ENCODE measurements at regions not wholly inside any gene's neighbourhood (a gene's known extent, or its start where the extent isn't known, plus 50 kb on each side); places are given as distances from the start of the nearest gene placed in this dataset.

DNA sequence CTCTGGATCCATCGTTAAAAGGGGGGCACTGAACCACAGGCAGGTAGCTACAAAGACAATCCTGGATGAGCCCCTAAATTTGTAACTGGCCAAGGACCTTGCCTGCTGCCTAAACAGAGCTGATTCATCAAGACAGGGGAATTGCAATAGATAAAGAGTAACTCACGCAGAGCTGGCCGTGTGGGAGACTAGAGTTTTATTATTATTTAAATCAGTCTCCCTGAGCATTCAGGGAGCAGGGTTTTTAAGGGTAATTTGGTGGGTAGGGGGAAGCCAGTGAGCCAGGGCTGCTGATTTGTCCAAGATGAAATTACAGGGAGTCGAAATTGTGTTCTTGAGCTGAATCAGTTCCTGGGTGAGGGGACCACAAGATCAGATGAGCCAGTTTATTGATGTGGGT, 885.1 kb upstream of the CADM2 start:
- DNase-seq, result no peak

DNA sequence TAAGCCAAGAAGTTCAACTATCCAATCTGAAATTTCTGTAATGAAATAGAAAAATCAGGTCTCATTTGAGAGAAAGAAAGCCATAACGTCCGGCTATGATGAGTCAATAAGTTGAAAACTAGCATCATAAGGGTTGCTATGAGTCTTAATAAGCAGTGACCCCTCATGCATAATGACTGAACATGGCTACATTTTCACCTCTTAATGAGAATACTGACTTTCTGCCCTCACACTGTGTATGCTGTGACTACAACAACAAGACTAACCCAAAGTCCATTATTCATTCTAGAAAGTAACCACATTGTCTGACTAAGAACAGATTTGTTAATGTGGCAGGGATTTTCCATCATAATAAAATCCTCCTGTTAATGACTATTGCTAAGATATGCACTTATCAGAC, 884.0 kb upstream of the CADM2 start:
- H3K4me3 Mint-ChIP-seq, result no peak overlapping the region
- no peaks in the 10 kb centered on the region for H3K36me3 Mint-ChIP-seq (ENCODE audit: low read depth)
- DNase-seq, result no peak
- no peak for TF ChIP-seq CTCF (conservative IDR thresholded peaks at IDR 0.05)
- no peaks in the 10 kb centered on the region for H3K27me3 Mint-ChIP-seq (ENCODE audit: insufficient read depth)
- Histone ChIP-seq H3K27me3 (ENCODE audit: control insufficient read depth, insufficient read depth, low read length, poor library complexity, severe bottlenecking) (no peaks in the 10 kb centered on the region), H3K27ac (ENCODE audit: low read depth, low read length) (no peak overlapping the region), H3K9ac (ENCODE audit: extremely low read depth, low read length, poor library complexity, severe bottlenecking) (no peak overlapping the region), H3K36me3 (ENCODE audit: control insufficient read depth, insufficient read depth, low read length) (no peaks in the 10 kb centered on the region), H3K4me1 (ENCODE audit: control insufficient read depth, insufficient read depth, low read length) (no peaks in the 10 kb centered on the region), H3K4me3 (ENCODE audit: low read length) (no peak overlapping the region), H3K9me3 (ENCODE audit: control insufficient read depth, low read length) (peaks cover 7% of the 10 kb centered on the region)
- H3K9me3 Mint-ChIP-seq, result peaks cover 4% of the 10 kb centered on the region
- WGBS, 2 experiments (ENCODE audit: insufficient coverage in 1 of 2, insufficient read length in 1 of 2), result 92% methylated on average over 2 of the region's 2 CpGs; no CpG with 5 or more reads in 1 of the 2 experiments
- H3K4me1 Mint-ChIP-seq, result no peaks in the 10 kb centered on the region
- no peak overlapping the region for H3K27ac Mint-ChIP-seq

More for the DNA sequence above, 885.1 kb upstream of the CADM2 start:
- Histone ChIP-seq H3K9me3 (ENCODE audit: control insufficient read depth, low read length) (peaks cover 7% of the 10 kb centered on the region), H3K27me3 (ENCODE audit: control insufficient read depth, insufficient read depth, low read length, poor library complexity, severe bottlenecking) (no peaks in the 10 kb centered on the region), H3K4me1 (ENCODE audit: control insufficient read depth, insufficient read depth, low read length) (no peaks in the 10 kb centered on the region), H3K9ac (ENCODE audit: extremely low read depth, low read length, poor library complexity, severe bottlenecking) (no peak overlapping the region), H3K36me3 (ENCODE audit: control insufficient read depth, insufficient read depth, low read length) (no peaks in the 10 kb centered on the region), H3K27ac (ENCODE audit: low read depth, low read length) (no peak overlapping the region), H3K4me3 (ENCODE audit: low read length) (no peak overlapping the region)
- Mint-ChIP-seq H3K9me3 (peaks cover 4% of the 10 kb centered on the region), H3K4me3 (no peak overlapping the region), H3K27me3 (ENCODE audit: insufficient read depth) (no peaks in the 10 kb centered on the region), H3K4me1 (no peaks in the 10 kb centered on the region), H3K36me3 (ENCODE audit: low read depth) (no peaks in the 10 kb centered on the region), H3K27ac (no peak overlapping the region)
- whole genome bisulfite sequencing, 2 experiments (ENCODE audit: insufficient coverage in 1 of 2, insufficient read length in 1 of 2), result 50 to 85% methylated on average over 1 to 4 of the region's 4 CpGs
- TF ChIP-seq CTCF (conservative IDR thresholded peaks at IDR 0.05), result no peak

GRCh38 chr3:84077479-84077878, 881.3 kb upstream of the CADM2 start:
- Histone ChIP-seq H3K9ac (ENCODE audit: extremely low read depth, low read length, poor library complexity, severe bottlenecking) (no peak overlapping the region), H3K27me3 (ENCODE audit: control insufficient read depth, insufficient read depth, low read length, poor library complexity, severe bottlenecking) (no peaks in the 10 kb centered on the region), H3K36me3 (ENCODE audit: control insufficient read depth, insufficient read depth, low read length) (no peaks in the 10 kb centered on the region), H3K9me3 (ENCODE audit: control insufficient read depth, low read length) (peaks cover 7% of the 10 kb centered on the region), H3K27ac (ENCODE audit: low read depth, low read length) (no peak overlapping the region), H3K4me1 (ENCODE audit: control insufficient read depth, insufficient read depth, low read length) (no peaks in the 10 kb centered on the region), H3K4me3 (ENCODE audit: low read length) (no peak overlapping the region)
- Mint-ChIP-seq H3K9me3 (peaks cover under 1% of the 10 kb centered on the region), H3K27me3 (ENCODE audit: insufficient read depth) (no peaks in the 10 kb centered on the region), H3K36me3 (ENCODE audit: low read depth) (no peaks in the 10 kb centered on the region), H3K4me3 (no peak overlapping the region), H3K27ac (no peak overlapping the region), H3K4me1 (no peaks in the 10 kb centered on the region)
- DNase-seq, result no peak
- WGBS, 2 experiments (ENCODE audit: insufficient coverage in 1 of 2, insufficient read length in 1 of 2), result 89% methylated on average over 3 of the region's 3 CpGs; no CpG with 5 or more reads in 1 of the 2 experiments
- peak; percentile 75 for TF ChIP-seq CTCF (conservative IDR thresholded peaks at IDR 0.05)
